KMS-11 (cell line): ENCODE measurements at regions not wholly inside any gene's neighbourhood (a gene's known extent, or its start where the extent isn't known, plus 50 kb on each side); places are given as distances from the start of the nearest gene placed in this dataset.

Experiments
- H2AFZ ChIP-seq: fragments of 200-600 bp; sonication (generic); 2 replicates; pipeline ENCODE4 v1.6.1; 2016; ENCODE audit warnings: antibody characterized with exemption, mixed run types, low read depth
- H3K27ac ChIP-seq: fragments of 200-600 bp; sonication (generic); 2 replicates; pipeline ENCODE4 v1.6.1; 2016; ENCODE audit warnings: mild to moderate bottlenecking, mixed run types
- H3K27me3 ChIP-seq: fragments of 200-600 bp; sonication (generic); 2 replicates; pipeline ENCODE4 v1.6.1; 2017; ENCODE audit warnings: mild to moderate bottlenecking, low read depth, mixed run types, moderate library complexity; ENCODE audit not compliant: insufficient read depth
- H3K36me3 ChIP-seq: fragments of 200-600 bp; sonication (generic); 2 replicates; pipeline ENCODE4 v1.6.1; 2017; ENCODE audit warnings: mild to moderate bottlenecking, mixed run types; ENCODE audit not compliant: insufficient read depth
- H3K4me1 ChIP-seq: fragments of 200-600 bp; sonication (generic); 2 replicates; pipeline ENCODE4 v1.6.1; 2016; ENCODE audit warnings: mild to moderate bottlenecking, low read depth, mixed run types; ENCODE audit not compliant: poor library complexity, severe bottlenecking
- H3K4me2 ChIP-seq: fragments of 200-600 bp; sonication (generic); 2 replicates; pipeline ENCODE4 v1.7.0; 2016; ENCODE audit warnings: mild to moderate bottlenecking, mixed run types
- H3K4me3 ChIP-seq: fragments of 200-600 bp; sonication (generic); IDR thresholded peaks from 2 replicates; pipeline ENCODE4 v1.6.1; 2017; ENCODE audit warnings: low read depth, low read length, mixed read lengths; ENCODE audit not compliant: insufficient read depth
- H3K79me2 ChIP-seq: fragments of 200-600 bp; sonication (generic); 2 replicates; pipeline ENCODE4 v1.6.1; 2016; ENCODE audit warnings: low read depth, mixed run types; ENCODE audit not compliant: insufficient read depth
- H3K9ac ChIP-seq: fragments of 200-600 bp; sonication (generic); 2 replicates; pipeline ENCODE4 v1.6.1; 2016; ENCODE audit warnings: mild to moderate bottlenecking, mixed run types
- H4K20me1 ChIP-seq: fragments of 200-600 bp; sonication (generic); 2 replicates; pipeline ENCODE4 v1.6.1; 2016; ENCODE audit warnings: mild to moderate bottlenecking, mixed run types; ENCODE audit not compliant: insufficient read depth
- CTCF ChIP-seq: fragments of 200-600 bp; sonication (generic); conservative IDR thresholded peaks from 2 replicates; pipeline ENCODE4 v1.6.1; 2017; ENCODE audit warnings: low read depth, mild to moderate bottlenecking, antibody characterized with exemption, low read length, moderate library complexity, mixed read lengths

GRCh38 chr4:10275696-10276095 is 159.1 kb upstream of the WDR1 start:
- Histone ChIP-seq H3K79me2 (no peaks in the 10 kb centered on the region), H3K4me1 (no peaks in the 10 kb centered on the region), H3K27me3 (no peaks in the 10 kb centered on the region), H3K27ac (no peak overlapping the region), H3K4me2 (no peak overlapping the region), H3K36me3 (no peaks in the 10 kb centered on the region), H3K4me3 (no peak overlapping the region), H2AFZ (no peak overlapping the region), H3K9ac (no peak overlapping the region), H4K20me1 (no peaks in the 10 kb centered on the region)
- TF ChIP-seq CTCF = no peak

- Histone ChIP-seq H3K4me2 (no peak overlapping the region), H3K27ac (no peak overlapping the region), H3K9ac (no peak overlapping the region), H4K20me1 (no peaks in the 10 kb centered on the region), H3K4me3 (no peak overlapping the region), H3K79me2 (no peaks in the 10 kb centered on the region), H3K4me1 (no peaks in the 10 kb centered on the region), H3K27me3 (no peaks in the 10 kb centered on the region), H2AFZ (no peak overlapping the region), H3K36me3 (no peaks in the 10 kb centered on the region)
- no peak for TF ChIP-seq CTCF
Observed at GRCh38 chr4:10273030-10273429, 156.4 kb upstream of the WDR1 start.

GRCh38 chr4:10272511-10272910 is 155.9 kb upstream of the WDR1 start:
- H3K36me3 ChIP-seq = no peaks in the 10 kb centered on the region
- H4K20me1 ChIP-seq = no peaks in the 10 kb centered on the region
- no peak overlapping the region for H3K4me2 ChIP-seq
- H3K4me1 ChIP-seq = no peaks in the 10 kb centered on the region
- no peak for TF ChIP-seq CTCF
- no peak overlapping the region for H3K27ac ChIP-seq
- no peaks in the 10 kb centered on the region for H3K79me2 ChIP-seq
- H3K4me3 ChIP-seq = no peak overlapping the region
- H3K27me3 ChIP-seq = no peaks in the 10 kb centered on the region
- no peak overlapping the region for H3K9ac ChIP-seq
- no peak overlapping the region for H2AFZ ChIP-seq

GRCh38 chr4:10267066-10267465 is 150.5 kb upstream of the WDR1 start:
- no peak for TF ChIP-seq CTCF
- Histone ChIP-seq H2AFZ (no peak overlapping the region), H4K20me1 (no peaks in the 10 kb centered on the region), H3K4me2 (no peak overlapping the region), H3K4me1 (no peaks in the 10 kb centered on the region), H3K36me3 (no peaks in the 10 kb centered on the region), H3K4me3 (no peak overlapping the region), H3K27ac (no peak overlapping the region), H3K27me3 (no peaks in the 10 kb centered on the region), H3K79me2 (no peaks in the 10 kb centered on the region), H3K9ac (no peak overlapping the region)

GRCh38 chr4:10260777-10261176 is 144.2 kb upstream of the WDR1 start:
- Histone ChIP-seq H4K20me1 (no peaks in the 10 kb centered on the region), H3K4me3 (no peak overlapping the region), H3K36me3 (no peaks in the 10 kb centered on the region), H3K27ac (no peak overlapping the region), H3K4me1 (no peaks in the 10 kb centered on the region), H2AFZ (no peak overlapping the region), H3K27me3 (no peaks in the 10 kb centered on the region), H3K9ac (no peak overlapping the region), H3K79me2 (no peaks in the 10 kb centered on the region), H3K4me2 (no peak overlapping the region)
- TF ChIP-seq CTCF = no peak
